Small intestine (tissue), 7 donors: ENCODE measurements at regions not wholly inside any gene's neighbourhood (a gene's known extent, or its start where the extent isn't known, plus 50 kb on each side); places are given as distances from the start of the nearest gene placed in this dataset.
A peak's percentile ranks its signal among the peaks of the same experiment; 100 is the strongest.

Experiments
- DNase-seq, 2 donors: peaks; one replicate each; pipeline versions ENCODE4 v3.0.0 to v3.0.0-alpha.2; 2013
- FAIRE-seq: peaks from 2 replicates; lab custom pipeline; 2012; peaks lifted over from hg19 to GRCh38; lab: Jason Lieb, UNC
- H3K27ac ChIP-seq, 3 donors: one replicate each; pipeline ENCODE4 v1.5.1; 2013; ENCODE audit warnings: low read length in 2 of 3, mild to moderate bottlenecking in 2 of 3, control low read depth in 1 of 3, inconsistent platforms in 1 of 3, low read depth in 1 of 3, moderate library complexity in 1 of 3
- H3K27me3 ChIP-seq, 3 donors: one replicate each; pipeline ENCODE4 v1.6.1; 2013; ENCODE audit warnings: low read length in 3 of 3, inconsistent platforms in 1 of 3; ENCODE audit not compliant: control insufficient read depth in 3 of 3, insufficient read depth in 3 of 3
- H3K36me3 ChIP-seq, 3 donors: one replicate each; pipeline ENCODE4 v1.6.1; 2013; ENCODE audit warnings: low read length in 3 of 3, inconsistent platforms in 1 of 3, low read depth in 1 of 3, mild to moderate bottlenecking in 1 of 3, moderate library complexity in 1 of 3; ENCODE audit not compliant: control insufficient read depth in 3 of 3, insufficient read depth in 2 of 3
- H3K4me1 ChIP-seq, 3 donors: one replicate each; pipeline ENCODE4 v1.6.1; 2013; ENCODE audit warnings: low read length in 2 of 3, inconsistent platforms in 1 of 3, low read depth in 1 of 3, mild to moderate bottlenecking in 1 of 3, moderate library complexity in 1 of 3; ENCODE audit not compliant: control insufficient read depth in 3 of 3, insufficient read depth in 2 of 3
- H3K4me3 ChIP-seq, 3 donors: one replicate each; pipeline ENCODE4 v1.5.1; 2013; ENCODE audit warnings: low read length in 3 of 3, control low read depth in 1 of 3, inconsistent platforms in 1 of 3, low read depth in 1 of 3, mild to moderate bottlenecking in 1 of 3, moderate library complexity in 1 of 3
- H3K9me3 ChIP-seq, 2 donors: one replicate each; pipeline ENCODE4 v1.6.1; 2013; ENCODE audit warnings: low read depth in 1 of 2, low read length in 1 of 2; ENCODE audit not compliant: control insufficient read depth in 2 of 2, insufficient read depth in 1 of 2
- WGBS, 3 donors: extraction: QIAGEN DNeasy Blood & Tissue Kit; methylation state at CpG; one replicate each; pipeline ENCODE4 v1.1.7; 2013; 5-methylcytosine and 5-hydroxymethylcytosine counted together
- donor health status: healthy with polysubstance abuse.
- donor health status: control.
- donor health status: control.
- donor health status: Bipolar disorder and iron deficiency.
- donor health status: healthy.

GRCh38 chr6:14265049-14266021, 147.8 kb downstream of the CD83 start:
- FAIRE-seq: no peak
- H3K9me3 ChIP-seq: peaks cover 0 to 11% of the 10 kb centered on the region in 2 donors
- H3K4me3 ChIP-seq: no peak overlapping the region
- no peak for DNase-seq
- H3K27ac ChIP-seq: no peak overlapping the region
- WGBS, 3 donors: 89 to 93% (median 92%) methylated on average over 5 of the region's 5 CpGs
- no peaks in the 10 kb centered on the region for H3K4me1 ChIP-seq
- no peaks in the 10 kb centered on the region for H3K27me3 ChIP-seq
- no peaks in the 10 kb centered on the region for H3K36me3 ChIP-seq

- H3K27me3 ChIP-seq: no peaks in the 10 kb centered on the region
- no peaks in the 10 kb centered on the region for H3K36me3 ChIP-seq
- FAIRE-seq (no peak), DNase-seq (no peak)
- WGBS, 3 donors: 63 to 82% (median 72%) methylated on average over 2 of the region's 2 CpGs
- peaks cover 0 to 6% of the 10 kb centered on the region in 2 donors for H3K9me3 ChIP-seq
- no peak overlapping the region for H3K27ac ChIP-seq
- peaks cover 0 to 3% (median 0%) of the 10 kb centered on the region in 3 donors for H3K4me1 ChIP-seq
- H3K4me3 ChIP-seq: no peak overlapping the region
Measured at GRCh38 chr6:14266266-14266665, 148.7 kb downstream of the CD83 start.

GRCh38 chr6:14267885-14268660, 150.5 kb downstream of the CD83 start:
- H3K36me3 ChIP-seq: no peaks in the 10 kb centered on the region
- peaks cover 0 to 3% (median 0%) of the 10 kb centered on the region in 3 donors for H3K4me1 ChIP-seq
- FAIRE-seq: no peak
- WGBS, 3 donors: 94 to 96% (median 95%) methylated on average over 9 of the region's 9 CpGs
- H3K4me3 ChIP-seq: no peak overlapping the region
- peaks cover 0 to 15% of the 10 kb centered on the region in 2 donors for H3K9me3 ChIP-seq
- no peak overlapping the region for H3K27ac ChIP-seq
- no peaks in the 10 kb centered on the region for H3K27me3 ChIP-seq
- DNase-seq: no peak

- DNase-seq (no peak), FAIRE-seq (no peak)
- no peak overlapping the region for H3K27ac ChIP-seq
- H3K4me3 ChIP-seq: no peak overlapping the region
- 63 to 71% (median 66%) methylated on average over 2 of the region's 2 CpGs for WGBS, 3 donors
- peaks cover 0 to 9% of the 10 kb centered on the region in 2 donors for H3K9me3 ChIP-seq
- H3K27me3 ChIP-seq: no peaks in the 10 kb centered on the region
- H3K4me1 ChIP-seq: peaks cover 0 to 3% (median 0%) of the 10 kb centered on the region in 3 donors
- H3K36me3 ChIP-seq: no peaks in the 10 kb centered on the region
Measured at GRCh38 chr6:14269436-14269835, 151.9 kb downstream of the CD83 start.

- peaks cover 0 to 3% (median 0%) of the 10 kb centered on the region in 3 donors for H3K4me1 ChIP-seq
- no peaks in the 10 kb centered on the region for H3K36me3 ChIP-seq
- DNase-seq: no peak
- FAIRE-seq: no peak
- peak overlapping the region in 1 of 3 donors; percentile 12 for H3K27ac ChIP-seq
- H3K27me3 ChIP-seq: no peaks in the 10 kb centered on the region
- no peak overlapping the region for H3K4me3 ChIP-seq
- 88 to 97% (median 97%) methylated on average over 5 of the region's 5 CpGs for WGBS, 3 donors
- H3K9me3 ChIP-seq: peaks cover 0 to 9% of the 10 kb centered on the region in 2 donors
Measured at GRCh38 chr6:14270142-14270893, 152.7 kb downstream of the CD83 start.

- peaks cover 0 to 9% of the 10 kb centered on the region in 2 donors for H3K9me3 ChIP-seq
- peaks cover 0 to 3% (median 0%) of the 10 kb centered on the region in 3 donors for H3K4me1 ChIP-seq
- H3K4me3 ChIP-seq: no peak overlapping the region
- 22 to 60% (median 29%) methylated on average over 11 of the region's 11 CpGs for WGBS, 3 donors
- H3K27me3 ChIP-seq: no peaks in the 10 kb centered on the region
- FAIRE-seq (no peak), DNase-seq (peak; percentile 19 to 81)
- peak overlapping the region in 1 of 3 donors; percentile 47 for H3K27ac ChIP-seq
- H3K36me3 ChIP-seq: no peaks in the 10 kb centered on the region
Measured at GRCh38 chr6:14270925-14271788, 153.6 kb downstream of the CD83 start.

GRCh38 chr6:14271789-14272736, 154.5 kb downstream of the CD83 start:
- Histone ChIP-seq H3K36me3 (no peaks in the 10 kb centered on the region), H3K4me1 (peaks cover 0 to 3% (median 0%) of the 10 kb centered on the region in 3 donors), H3K4me3 (no peak overlapping the region), H3K9me3 (peaks cover 0 to 9% of the 10 kb centered on the region in 2 donors), H3K27me3 (no peaks in the 10 kb centered on the region), H3K27ac (no peak overlapping the region)
- FAIRE-seq: no peak
- 53 to 78% (median 64%) methylated on average over 4 of the region's 4 CpGs for WGBS, 3 donors
- DNase-seq: no peak
